ENCODE measurements at regions not wholly inside any gene's neighbourhood (a gene's known extent, or its start where the extent isn't known, plus 50 kb on each side); places are given as distances from the start of the nearest gene placed in this dataset.
A peak's percentile ranks its signal among the peaks of the same experiment; 100 is the strongest.

- H3K4me3 ChIP-seq (ENCODE audit: low read depth, low read length), result no peak overlapping the region
- no peak for TF ChIP-seq CTCF (IDR thresholded peaks at IDR 0.05; ENCODE audit: control insufficient read depth, extremely low read depth, insufficient read depth)
- no peak for DNase-seq (ENCODE audit: low read depth)
These were observed 63.5 kb upstream of the WDR1 start for GRCh38 chr4:10179957-10180602.

GRCh38 chr4:10178763-10179162 lies 62.2 kb upstream of the WDR1 start:
- no peak for DNase-seq (ENCODE audit: low read depth)
- H3K4me3 ChIP-seq (ENCODE audit: low read depth, low read length), result no peak overlapping the region
- TF ChIP-seq CTCF (IDR thresholded peaks at IDR 0.05; ENCODE audit: control insufficient read depth, extremely low read depth, insufficient read depth), result no peak

GRCh38 chr4:10175626-10176025 lies 59.0 kb upstream of the WDR1 start:
- TF ChIP-seq CTCF (IDR thresholded peaks at IDR 0.05; ENCODE audit: control insufficient read depth, extremely low read depth, insufficient read depth), result no peak
- no peak overlapping the region for H3K4me3 ChIP-seq (ENCODE audit: low read depth, low read length)
- no peak for DNase-seq (ENCODE audit: low read depth)

GRCh38 chr4:10173754-10174749 lies 57.5 kb upstream of the WDR1 start:
- DNase-seq (ENCODE audit: low read depth), result peak; percentile 87
- peak overlapping the region; percentile 23; the same call in 1 of the 2 replicates for H3K4me3 ChIP-seq (ENCODE audit: low read depth, low read length)
- no peak for TF ChIP-seq CTCF (IDR thresholded peaks at IDR 0.05; ENCODE audit: control insufficient read depth, extremely low read depth, insufficient read depth)

GRCh38 chr4:10173037-10173753 lies 56.6 kb upstream of the WDR1 start:
- TF ChIP-seq CTCF (IDR thresholded peaks at IDR 0.05; ENCODE audit: control insufficient read depth, extremely low read depth, insufficient read depth), result peak; percentile 35
- no peak overlapping the region for H3K4me3 ChIP-seq (ENCODE audit: low read depth, low read length)
- DNase-seq (ENCODE audit: low read depth), result no peak

GRCh38 chr4:10172278-10172921 lies 55.8 kb upstream of the WDR1 start:
- no peak overlapping the region for H3K4me3 ChIP-seq (ENCODE audit: low read depth, low read length)
- no peak for DNase-seq (ENCODE audit: low read depth)
- no peak for TF ChIP-seq CTCF (IDR thresholded peaks at IDR 0.05; ENCODE audit: control insufficient read depth, extremely low read depth, insufficient read depth)

All from LNCaP clone FGC (cell line).